Esophagus squamous epithelium (tissue), 5 donors: ENCODE measurements at regions not wholly inside any gene's neighbourhood (a gene's known extent, or its start where the extent isn't known, plus 50 kb on each side); places are given as distances from the start of the nearest gene placed in this dataset.

Experiments
- DNase-seq: peaks from one replicate; lab custom pipeline; 2025; lab: John Stamatoyannopoulos, UW
- H3K27ac ChIP-seq, 4 donors: fragments of 200-600 bp; sonication (generic); one replicate each; pipeline ENCODE4 v1.5.1; 2016 to 2019; ENCODE audit warnings: mild to moderate bottlenecking in 1 of 4
- H3K27me3 ChIP-seq, 4 donors: fragments of 200-600 bp; sonication (generic); 1 replicate in 3 of 4; 2 replicates in 1 of 4; pipeline versions ENCODE4 v1.5.1 to v1.6.0; 2017 to 2021; ENCODE audit warnings: antibody characterized with exemption in 1 of 4
- H3K36me3 ChIP-seq, 3 donors: fragments of 200-600 bp; sonication (generic); one replicate each; pipeline ENCODE4 v1.5.1; 2016 to 2019
- H3K4me1 ChIP-seq, 3 donors: fragments of 200-600 bp; sonication (generic); one replicate each; pipeline ENCODE4 v1.5.1; 2017 to 2019
- H3K4me3 ChIP-seq, 4 donors: fragments of 200-600 bp; sonication (generic); 1 replicate in 3 of 4; 2 replicates in 1 of 4; pipeline ENCODE4 v1.5.1; 2016 to 2019; ENCODE audit warnings: mild to moderate bottlenecking in 2 of 4, moderate library complexity in 1 of 4
- H3K9me3 ChIP-seq, 3 donors: fragments of 200-600 bp; sonication (generic); one replicate each; pipeline ENCODE4 v1.5.1; 2016 to 2019
- POLR2A ChIP-seq, 4 donors: fragments of 450-650 bp; IDR thresholded peaks; one replicate each; pipeline ENCODE4 v1.6.1; 2017; ENCODE audit warnings: antibody characterized with exemption in 4 of 4, mild to moderate bottlenecking in 4 of 4, moderate library complexity in 3 of 4
- WGBS, 2 donors: methylation state at CpG; one replicate each; pipeline ENCODE4 v1.1.5; 2018; 5-methylcytosine and 5-hydroxymethylcytosine counted together
- intact Hi-C: fragments of 100-400 bp; cut with DNase I; formaldehyde crosslinking; loops from one replicate; pipeline ENCODE4 v1.15.0; 2022
- TF ChIP-seq, protein P1 (sequence below), 6 experiments: fragments of 450-650 bp in 4 of 6; fragments of 200-600 bp in 2 of 6; sonication (generic) in 2 of 6; IDR thresholded peaks; one replicate each; pipeline ENCODE4 v1.5.1; 2016 to 2019; ENCODE audit warnings: antibody characterized with exemption in 6 of 6, mild to moderate bottlenecking in 4 of 6, moderate library complexity in 4 of 6
- donor health status: DM: yes; HTN: yes; CAD: no.

DNA sequence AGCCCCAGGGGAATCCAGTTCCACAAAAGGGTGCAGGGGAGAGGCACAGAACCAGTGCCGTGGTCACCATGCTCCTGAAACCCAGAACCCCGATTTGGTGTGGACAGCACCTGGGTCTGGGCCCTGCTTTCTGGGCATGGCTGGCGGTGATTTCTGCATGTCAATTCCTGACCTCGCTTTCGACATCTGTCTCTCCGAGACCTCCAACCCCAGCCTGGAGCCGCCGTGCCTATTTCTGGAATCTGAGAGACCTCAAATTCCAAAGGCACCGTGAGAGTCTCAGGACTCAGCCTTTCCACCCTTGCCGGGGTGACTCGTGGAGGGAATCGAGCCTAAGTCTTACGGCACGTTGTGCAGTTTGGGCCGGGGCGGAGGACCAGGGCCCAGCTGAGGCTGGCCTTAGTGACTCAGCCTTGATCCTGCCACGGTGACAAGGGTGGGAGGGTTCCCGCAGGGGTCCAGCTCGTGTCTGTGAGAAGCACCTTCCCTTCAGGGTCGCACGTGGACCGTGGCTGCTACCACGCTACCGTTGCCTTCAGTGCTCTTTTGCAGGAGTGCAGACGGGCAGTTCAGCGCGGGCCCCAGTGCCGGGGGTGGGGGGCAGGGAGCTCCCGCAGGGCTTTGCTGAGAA lies 133.7 kb downstream of the PXDC1 start:
- H3K9me3 ChIP-seq, result no peaks in the 10 kb centered on the region
- H3K27ac ChIP-seq, result no peak overlapping the region
- WGBS, 2 donors, result 87 to 100% methylated on average over 1 to 18 of the region's 29 CpGs
- DNase-seq, result no peak
- TF ChIP-seq, protein P1, sequence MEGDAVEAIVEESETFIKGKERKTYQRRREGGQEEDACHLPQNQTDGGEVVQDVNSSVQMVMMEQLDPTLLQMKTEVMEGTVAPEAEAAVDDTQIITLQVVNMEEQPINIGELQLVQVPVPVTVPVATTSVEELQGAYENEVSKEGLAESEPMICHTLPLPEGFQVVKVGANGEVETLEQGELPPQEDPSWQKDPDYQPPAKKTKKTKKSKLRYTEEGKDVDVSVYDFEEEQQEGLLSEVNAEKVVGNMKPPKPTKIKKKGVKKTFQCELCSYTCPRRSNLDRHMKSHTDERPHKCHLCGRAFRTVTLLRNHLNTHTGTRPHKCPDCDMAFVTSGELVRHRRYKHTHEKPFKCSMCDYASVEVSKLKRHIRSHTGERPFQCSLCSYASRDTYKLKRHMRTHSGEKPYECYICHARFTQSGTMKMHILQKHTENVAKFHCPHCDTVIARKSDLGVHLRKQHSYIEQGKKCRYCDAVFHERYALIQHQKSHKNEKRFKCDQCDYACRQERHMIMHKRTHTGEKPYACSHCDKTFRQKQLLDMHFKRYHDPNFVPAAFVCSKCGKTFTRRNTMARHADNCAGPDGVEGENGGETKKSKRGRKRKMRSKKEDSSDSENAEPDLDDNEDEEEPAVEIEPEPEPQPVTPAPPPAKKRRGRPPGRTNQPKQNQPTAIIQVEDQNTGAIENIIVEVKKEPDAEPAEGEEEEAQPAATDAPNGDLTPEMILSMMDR (IDR thresholded peaks at IDR 0.05), result no peak
- no peak for TF ChIP-seq POLR2A (IDR thresholded peaks at IDR 0.05)
- intact Hi-C loops, result no loop called here
- no peaks in the 10 kb centered on the region for H3K36me3 ChIP-seq
- no peak overlapping the region for H3K4me3 ChIP-seq
- H3K27me3 ChIP-seq, result peaks cover 0 to 3% (median 0%) of the 10 kb centered on the region in 4 donors
- H3K4me1 ChIP-seq, result peaks cover 0 to 4% (median 4%) of the 10 kb centered on the region in 3 donors

DNA sequence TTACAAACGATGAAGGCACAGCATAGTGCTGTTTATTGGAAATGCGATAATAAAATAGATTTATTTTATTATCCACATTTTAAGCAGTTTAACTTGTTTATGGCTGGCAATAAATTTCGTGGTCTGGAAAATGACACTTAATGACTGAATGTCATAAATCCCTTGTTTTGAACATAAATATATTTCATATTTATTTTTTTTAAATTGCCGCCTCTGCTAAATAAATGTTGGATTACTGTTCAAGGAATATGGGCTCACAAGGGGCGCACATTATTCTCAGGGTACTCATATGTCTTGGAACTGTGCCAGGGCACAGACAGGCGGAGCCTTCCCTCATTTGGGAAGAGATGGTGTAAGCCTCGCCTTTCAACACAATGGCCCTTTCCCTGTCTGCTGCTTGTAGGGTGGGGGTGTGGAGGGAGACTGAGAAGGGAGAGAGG lies 134.3 kb downstream of the PXDC1 start:
- H3K27me3 ChIP-seq, result no peaks in the 10 kb centered on the region
- no peak overlapping the region for H3K4me3 ChIP-seq
- 68 to 76% methylated on average over 7 of the region's 7 CpGs for whole genome bisulfite sequencing, 2 donors
- H3K4me1 ChIP-seq, result peaks cover 2 to 10% (median 5%) of the 10 kb centered on the region in 3 donors
- H3K27ac ChIP-seq, result no peak overlapping the region
- DNase-seq, result no peak
- H3K9me3 ChIP-seq, result no peaks in the 10 kb centered on the region
- TF ChIP-seq POLR2A (IDR thresholded peaks at IDR 0.05), result no peak
- TF ChIP-seq, protein P1 (IDR thresholded peaks at IDR 0.05), result no peak
- H3K36me3 ChIP-seq, result no peaks in the 10 kb centered on the region
- intact Hi-C loops, result no loop called here

DNA sequence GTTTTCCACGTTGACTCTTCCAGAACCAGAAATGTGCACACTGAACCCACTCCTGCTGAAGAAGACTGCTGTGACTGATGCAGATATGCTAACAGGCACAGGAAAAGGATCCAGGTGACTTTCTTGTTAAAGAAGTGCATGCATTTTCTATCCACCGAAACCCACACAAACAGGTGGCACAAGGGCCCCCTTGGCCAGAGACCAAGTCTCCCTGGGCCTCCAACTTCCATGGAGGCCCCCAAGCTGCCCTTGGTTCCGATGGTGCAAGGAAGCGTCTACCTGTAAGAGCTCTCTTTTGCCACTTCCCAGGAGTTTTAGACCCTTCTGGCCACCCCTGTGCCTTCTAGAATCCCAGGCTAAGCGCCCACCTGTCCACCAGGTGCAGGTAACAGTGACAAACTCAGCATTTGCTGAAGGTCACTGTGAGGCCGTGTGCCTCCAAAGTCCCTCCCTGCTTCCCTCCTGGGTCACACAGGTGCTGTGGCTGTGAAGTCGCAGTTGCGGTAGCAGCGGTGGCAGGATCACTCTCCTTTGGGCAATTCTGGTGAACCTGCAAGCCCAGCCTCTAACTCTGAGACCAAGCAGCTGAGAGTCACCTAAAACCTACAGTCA lies 134.8 kb downstream of the PXDC1 start:
- Histone ChIP-seq H3K36me3 (no peaks in the 10 kb centered on the region), H3K27me3 (no peaks in the 10 kb centered on the region), H3K4me3 (no peak overlapping the region), H3K9me3 (no peaks in the 10 kb centered on the region), H3K27ac (no peak overlapping the region), H3K4me1 (peaks cover 8 to 16% (median 9%) of the 10 kb centered on the region in 3 donors)
- no peak for DNase-seq
- intact Hi-C loops, result no loop called here
- TF ChIP-seq, protein P1 (IDR thresholded peaks at IDR 0.05), result no peak
- TF ChIP-seq POLR2A (IDR thresholded peaks at IDR 0.05), result no peak
- WGBS, 2 donors, result 88 to 97% methylated on average over 6 to 9 of the region's 9 CpGs

DNA sequence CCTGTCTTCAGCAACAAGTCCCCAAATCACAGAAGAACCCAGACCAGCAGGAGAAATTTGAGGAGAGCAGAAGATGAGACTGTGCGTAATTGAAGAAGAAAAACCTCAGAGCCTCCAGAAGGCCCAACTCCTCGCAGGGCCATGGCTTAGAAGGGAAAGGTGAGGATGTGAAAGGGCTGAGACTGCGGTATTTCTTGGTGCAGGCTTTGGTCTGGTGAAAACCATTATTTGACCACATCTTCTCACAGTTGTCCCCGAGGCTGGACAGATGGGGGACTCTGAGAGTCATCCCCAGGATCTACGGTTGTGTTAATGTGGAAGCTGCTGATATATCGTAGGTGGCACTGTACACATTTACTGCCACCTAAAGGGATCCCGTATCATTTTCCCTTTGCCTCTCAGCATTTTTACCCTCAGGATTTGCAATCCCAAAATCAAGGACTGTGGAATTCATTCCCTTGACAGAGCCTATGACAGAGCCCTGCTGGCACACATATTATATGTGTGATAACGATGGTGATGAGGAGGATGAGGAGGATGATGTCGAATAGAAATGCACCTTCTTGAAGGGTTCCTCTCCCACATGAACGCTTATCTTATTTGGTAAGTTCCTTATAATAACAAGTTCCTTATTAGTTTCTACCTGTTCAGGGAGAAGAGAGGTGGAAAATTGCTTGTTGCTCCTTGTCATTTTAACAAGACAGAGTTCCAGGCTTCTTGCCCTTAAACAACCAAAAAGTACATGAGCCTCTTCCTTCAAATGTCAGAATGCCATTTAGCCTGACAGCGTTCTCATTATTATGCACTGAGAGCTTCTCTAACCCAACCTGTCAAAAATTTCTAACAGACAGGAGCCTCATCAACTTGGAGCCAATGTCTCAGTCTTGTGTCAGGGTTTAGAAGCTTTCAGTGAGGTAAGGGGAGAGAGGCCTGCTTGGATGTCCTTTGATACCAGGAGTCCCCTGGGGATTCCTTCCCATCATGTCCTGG lies 135.8 kb downstream of the PXDC1 start:
- Histone ChIP-seq H3K4me1 (peaks cover 11 to 25% (median 18%) of the 10 kb centered on the region in 3 donors), H3K4me3 (no peak overlapping the region), H3K9me3 (no peaks in the 10 kb centered on the region), H3K27me3 (no peaks in the 10 kb centered on the region), H3K27ac (no peak overlapping the region), H3K36me3 (no peaks in the 10 kb centered on the region)
- DNase-seq, result no peak
- intact Hi-C loops, result no loop called here
- TF ChIP-seq, protein P1 (IDR thresholded peaks at IDR 0.05), result no peak
- no peak for TF ChIP-seq POLR2A (IDR thresholded peaks at IDR 0.05)
- WGBS, 2 donors, result 87 to 90% methylated on average over 11 of the region's 11 CpGs
